Superior temporal gyrus (tissue), 1 donor: ENCODE measurements at regions not wholly inside any gene's neighbourhood (a gene's known extent, or its start where the extent isn't known, plus 50 kb on each side); places are given as distances from the start of the nearest gene placed in this dataset.
A peak's percentile ranks its signal among the peaks of the same experiment; 100 is the strongest.

ENCODE experiments used
- DNase-seq: peaks from one replicate; pipeline ENCODE4 v3.0.0-alpha.2; 2016; ENCODE audit errors: extremely low spot score

GRCh38 chr16:51035711-51036110 lies 115.4 kb downstream of the SALL1 start:
- DNase-seq = no peak

- no peak for DNase-seq
Measured at GRCh38 chr16:51035110-51035498, 116.0 kb downstream of the SALL1 start.

DNA sequence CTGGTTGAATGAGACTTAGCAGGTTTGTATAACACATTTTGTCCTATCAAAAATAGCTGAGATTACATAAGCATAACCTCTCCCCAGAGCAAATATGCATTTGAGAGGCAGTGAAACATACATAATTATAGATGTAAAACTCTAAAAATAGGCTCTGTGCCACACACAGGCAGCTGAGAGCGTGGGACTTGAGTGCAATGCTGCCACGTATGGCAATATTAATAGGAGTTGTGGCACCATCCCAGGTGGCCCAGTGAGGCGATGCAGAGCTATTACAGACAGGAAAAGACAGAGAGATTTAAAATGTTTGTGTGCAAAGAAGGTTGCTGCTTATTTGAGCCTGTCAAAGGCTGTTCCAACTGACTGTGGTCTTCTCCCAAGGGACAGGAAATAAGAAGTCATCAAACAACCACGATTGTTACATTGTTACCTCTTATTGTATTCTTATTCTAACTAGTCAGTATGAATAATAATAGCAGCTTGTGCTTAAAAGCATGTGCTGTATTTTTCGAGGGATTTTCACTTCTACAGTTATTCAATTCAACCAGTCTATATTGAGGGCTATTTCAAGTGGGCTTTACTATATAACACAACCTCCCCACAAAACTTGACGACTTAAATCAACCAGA lies 116.5 kb downstream of the SALL1 start:
- peak; percentile 83 for DNase-seq

- no peak for DNase-seq
Measured at GRCh38 chr16:51031598-51031997, 119.5 kb downstream of the SALL1 start.

DNA sequence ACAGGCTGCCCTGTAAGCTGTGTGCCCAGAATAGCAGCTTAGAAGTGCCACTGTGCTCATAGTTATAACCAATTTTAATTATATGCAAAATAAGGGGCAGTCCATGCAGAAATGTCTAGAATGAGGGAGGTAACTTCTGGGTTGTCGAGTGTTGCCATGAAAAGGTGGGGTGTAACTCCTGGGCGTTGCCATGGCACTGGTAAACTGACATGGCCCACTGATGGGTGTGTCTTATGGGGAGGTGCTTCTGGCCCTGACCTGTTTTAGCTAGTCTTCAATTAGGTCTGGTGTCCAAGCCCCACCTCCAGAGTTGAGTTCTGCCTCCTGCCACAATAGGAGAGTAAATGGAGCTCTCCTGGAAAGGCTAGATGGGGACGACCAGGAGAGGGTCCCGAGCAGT lies 120.6 kb downstream of the SALL1 start:
- DNase-seq = no peak

DNA sequence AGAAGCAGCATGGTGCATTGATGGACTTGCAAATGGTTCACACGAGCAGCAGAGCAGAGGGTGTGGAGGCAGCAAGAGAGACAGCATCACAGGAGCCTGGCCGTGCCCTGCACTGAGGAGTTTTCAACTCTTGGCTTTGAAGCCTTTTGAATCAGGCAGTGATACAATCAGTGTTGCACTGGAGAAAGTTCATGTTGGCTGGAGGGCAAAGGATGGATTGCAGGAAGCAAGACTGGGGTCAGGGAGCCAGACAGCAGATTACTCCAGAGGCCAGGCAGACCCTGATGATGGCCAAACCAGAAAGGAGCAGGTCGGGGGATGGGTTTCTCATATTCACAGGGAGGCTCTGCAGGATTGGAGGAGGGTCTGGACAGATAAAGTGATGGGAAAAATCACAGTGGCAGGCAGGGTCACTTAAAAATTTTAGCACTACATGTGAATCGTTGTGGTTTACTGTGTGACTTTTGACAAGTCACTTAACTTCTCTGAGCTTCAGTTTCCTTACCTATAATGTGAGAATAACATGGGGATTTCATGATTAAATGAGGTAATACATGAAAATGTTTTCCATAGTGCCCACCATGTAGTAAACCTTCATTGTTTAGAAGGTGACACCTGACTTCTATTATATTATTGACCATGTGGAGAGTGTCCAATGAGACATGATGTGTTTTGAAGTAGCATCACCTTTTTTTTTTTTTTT lies 125.3 kb downstream of the SALL1 start:
- no peak for DNase-seq

DNA sequence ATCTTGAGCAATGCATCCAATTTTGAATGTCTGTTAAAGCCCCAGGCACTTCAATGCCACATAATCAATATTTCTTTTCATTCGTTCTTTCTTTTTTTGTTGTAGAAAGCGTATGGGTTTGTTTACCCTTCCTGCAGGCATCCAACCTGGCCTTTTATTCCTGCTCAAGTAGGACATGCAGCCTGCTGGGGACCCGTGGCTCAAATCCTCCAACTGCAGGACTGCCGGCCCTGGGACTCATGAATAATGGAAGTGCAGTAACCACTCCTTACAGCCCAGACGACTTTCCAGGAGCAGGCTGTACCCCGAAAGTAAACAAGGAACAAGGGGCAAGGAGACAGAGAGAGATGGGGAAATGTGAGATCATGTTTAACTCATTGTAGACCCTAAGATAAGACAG lies 126.4 kb downstream of the SALL1 start:
- DNase-seq = no peak

GRCh38 chr16:51022955-51023354 lies 128.1 kb downstream of the SALL1 start:
- DNase-seq = no peak

- DNase-seq = no peak
Measured at GRCh38 chr16:51019617-51020016, 131.5 kb downstream of the SALL1 start.

DNA sequence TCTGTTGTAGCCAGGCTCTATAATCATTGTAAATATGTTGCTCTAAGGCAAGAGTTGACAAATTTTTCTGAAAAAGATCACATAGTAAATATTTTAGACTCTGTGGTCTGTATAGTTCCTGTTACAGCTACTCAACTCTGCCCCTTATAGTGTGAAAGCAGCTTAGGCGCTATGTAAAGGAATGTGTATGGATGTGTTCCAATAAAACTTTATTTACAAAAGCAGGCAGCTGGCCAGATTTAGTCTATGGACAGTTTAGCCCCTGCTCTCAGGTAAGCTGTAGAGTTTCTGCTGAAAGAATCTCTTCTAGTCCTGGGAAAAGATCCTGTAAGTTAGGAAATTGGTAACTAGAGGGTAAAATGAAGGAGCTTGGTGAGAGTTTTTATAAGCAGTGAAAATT lies 133.1 kb downstream of the SALL1 start:
- DNase-seq = no peak

GRCh38 chr16:51012396-51012795 lies 138.7 kb downstream of the SALL1 start:
- no peak for DNase-seq

GRCh38 chr16:51010817-51011216 lies 140.3 kb downstream of the SALL1 start:
- no peak for DNase-seq

DNA sequence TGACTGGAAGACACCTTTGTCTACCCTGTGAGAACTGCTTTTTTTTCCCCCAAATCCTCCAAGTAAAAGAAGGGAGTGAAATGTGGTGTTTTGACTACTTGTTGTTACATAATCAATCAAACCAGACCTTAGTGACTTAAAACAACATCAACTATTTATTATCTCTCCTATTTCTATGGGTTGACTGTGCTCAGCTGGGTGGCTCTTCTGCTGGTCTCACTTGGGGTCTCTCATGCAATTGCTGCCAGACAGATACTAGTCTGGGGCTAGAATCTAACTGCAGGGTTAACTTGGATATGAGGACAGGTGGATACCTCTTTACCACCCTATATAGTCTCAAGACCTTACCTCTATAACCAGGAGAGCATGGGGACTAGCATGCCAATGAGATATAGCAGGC lies 141.3 kb downstream of the SALL1 start:
- DNase-seq = no peak

DNA sequence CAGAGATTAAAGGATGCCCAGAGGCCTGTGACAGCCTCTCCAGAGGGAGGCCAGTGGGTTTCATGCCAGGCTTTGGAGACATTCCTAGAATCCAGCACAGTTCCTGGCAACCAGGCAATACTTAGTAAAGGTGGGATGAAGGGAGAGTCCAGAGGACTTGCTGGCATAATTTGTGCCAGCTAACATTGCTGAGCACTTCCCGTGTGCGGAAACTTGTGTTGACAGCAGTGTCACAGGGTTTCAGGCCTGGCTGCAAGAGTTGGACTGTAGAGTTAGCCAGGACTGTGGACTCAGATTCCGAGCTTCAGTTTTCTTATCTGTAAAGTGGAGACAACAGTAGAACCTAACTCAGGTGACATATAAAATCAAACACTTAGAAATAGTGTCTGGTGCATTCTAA lies 141.7 kb downstream of the SALL1 start:
- DNase-seq = no peak

GRCh38 chr16:51008607-51009006 lies 142.5 kb downstream of the SALL1 start:
- no peak for DNase-seq

DNA sequence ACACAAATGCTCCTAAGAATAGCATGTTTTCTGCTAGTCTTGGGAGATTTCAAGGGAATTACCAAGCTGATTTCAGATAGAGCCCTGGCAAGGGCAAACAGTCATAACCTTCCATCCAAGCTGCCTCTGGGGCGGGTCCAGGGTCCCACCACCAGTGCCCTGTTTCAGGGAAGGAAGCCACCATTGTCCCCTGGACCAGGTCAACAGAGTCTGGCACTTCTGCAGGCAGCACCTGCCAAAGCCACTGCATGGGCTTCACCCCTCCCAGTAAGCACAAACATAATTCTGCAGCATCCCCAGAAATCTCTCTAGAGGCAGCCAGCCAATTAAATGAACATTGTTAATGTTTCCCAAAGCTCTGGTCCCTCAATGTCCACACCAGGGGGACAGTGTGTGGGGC lies 143.0 kb downstream of the SALL1 start:
- no peak for DNase-seq

GRCh38 chr16:51003850-51004566 lies 147.1 kb downstream of the SALL1 start:
- DNase-seq = no peak

- no peak for DNase-seq
Measured at GRCh38 chr16:51002881-51003490, 148.1 kb downstream of the SALL1 start.

- no peak for DNase-seq
Measured at GRCh38 chr16:50999181-50999580, 151.9 kb downstream of the SALL1 start.

DNA sequence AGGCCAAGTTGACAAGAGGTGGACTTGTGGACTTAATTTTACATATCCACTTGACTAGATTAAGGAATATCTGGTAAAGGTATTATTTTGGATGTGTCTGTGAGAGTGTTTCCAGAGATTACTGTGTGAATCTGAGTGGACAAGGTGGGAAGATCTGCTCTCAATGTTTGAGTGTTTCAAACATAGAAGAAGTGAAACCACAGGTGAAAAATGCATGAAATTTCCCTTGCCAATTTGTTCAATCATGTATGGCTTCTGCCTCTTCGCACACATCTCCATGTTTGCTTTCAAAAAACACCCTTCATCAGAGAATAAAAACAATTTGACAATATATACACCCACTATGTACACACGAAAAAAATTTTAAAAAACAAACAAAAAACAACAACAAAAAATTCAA lies 152.7 kb downstream of the SALL1 start:
- DNase-seq = no peak

DNA sequence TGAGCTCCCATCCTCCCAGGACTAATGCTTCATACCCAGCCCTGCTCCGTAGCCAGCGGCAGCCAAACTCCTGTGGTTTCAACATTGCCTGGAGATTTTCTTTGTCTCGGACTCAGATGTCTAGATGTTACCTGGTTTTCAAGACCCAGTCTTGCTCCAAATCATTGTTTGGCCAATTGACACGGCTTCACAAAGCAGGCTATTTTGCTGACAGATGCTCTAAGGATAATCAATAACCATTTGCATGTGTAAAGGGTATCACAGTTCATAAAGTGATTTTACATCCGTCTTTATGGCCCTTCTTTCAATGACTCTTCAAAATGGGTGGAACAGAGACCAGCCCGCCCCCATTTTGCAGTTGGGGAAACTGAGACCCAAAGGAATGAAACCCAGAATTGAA lies 153.4 kb downstream of the SALL1 start:
- DNase-seq = no peak

GRCh38 chr16:50996830-50997186 lies 154.3 kb downstream of the SALL1 start:
- DNase-seq = no peak
